MCF 10A (cell line): ENCODE measurements at regions not wholly inside any gene's neighbourhood (a gene's known extent, or its start where the extent isn't known, plus 50 kb on each side); places are given as distances from the start of the nearest gene placed in this dataset.

Experiments used
- BruUV-seq: library from RNA; stranded (reverse); fragments of 400-500 nt; replicated peaks from 2 replicates; lab custom pipeline; 2021; lab: Mats Ljungman, UMichigan
- CTCF ChIA-PET: fragments of 300-600 bp; sonication (Branson Sonifier 250); formaldehyde crosslinking; extraction: SDS; loops from one replicate; lab custom pipeline; 2021; ENCODE audit warnings: antibody characterized with exemption, inconsistent platforms; lab: Yijun Ruan, JAX
- POLR2A ChIA-PET: fragments of 300-600, 350-650 bp; sonication (Branson Sonifier 250); formaldehyde crosslinking; extraction: SDS; loops from one replicate; lab custom pipeline; 2020; ENCODE audit warnings: antibody characterized with exemption, inconsistent platforms; lab: Yijun Ruan, JAX
- DNase-seq: peaks from one replicate; pipeline ENCODE4 v3.0.0-alpha.2; 2018; ENCODE audit not compliant: unreplicated experiment
- H3K27ac Mint-ChIP-seq: one replicate; pipeline ENCODE4 v1.8.0; 2022; ENCODE audit warnings: mild to moderate bottlenecking, low read depth, mixed read lengths; ENCODE audit not compliant: unreplicated experiment
- H3K27me3 Mint-ChIP-seq: one replicate; pipeline ENCODE4 v1.8.0; 2022; ENCODE audit warnings: mixed read lengths; ENCODE audit not compliant: insufficient read depth, unreplicated experiment
- H3K36me3 Mint-ChIP-seq: one replicate; pipeline ENCODE4 v1.8.0; 2022; ENCODE audit warnings: mild to moderate bottlenecking, moderate library complexity, mixed read lengths; ENCODE audit not compliant: insufficient read depth, unreplicated experiment
- H3K4me1 Mint-ChIP-seq: one replicate; pipeline ENCODE4 v1.8.0; 2022; ENCODE audit warnings: mixed read lengths; ENCODE audit not compliant: insufficient read depth, unreplicated experiment
- H3K4me3 Mint-ChIP-seq: one replicate; pipeline ENCODE4 v1.8.0; 2022; ENCODE audit warnings: mild to moderate bottlenecking, moderate library complexity, mixed read lengths; ENCODE audit not compliant: unreplicated experiment
- H3K9me3 Mint-ChIP-seq: one replicate; pipeline ENCODE4 v1.8.0; 2022; ENCODE audit warnings: mixed read lengths; ENCODE audit not compliant: unreplicated experiment
- CTCF ChIP-seq: fragments of 200-600 bp; IDR thresholded peaks from one replicate; pipeline ENCODE4 v1.8.0; 2022; ENCODE audit warnings: antibody characterized with exemption, mild to moderate bottlenecking; ENCODE audit not compliant: unreplicated experiment
- intact Hi-C: fragments of 100-400 bp; cut with micrococcal nuclease; formaldehyde crosslinking; loops from 2 replicates; pipeline ENCODE4 v1.14.1; 2022

- no peak for TF ChIP-seq CTCF
- intact Hi-C loops, result no loop called here
- ChIA-PET CTCF (interaction anchor here (0.5 to 1.4 kb wide), 6 partner anchors 9 to 381 kb away, joined by 3 to 6 read pairs (median 5); no protein-coding TSS in a partner anchor), POLR2A (interaction anchor here (1.9 to 4.5 kb wide), 5 partner anchors 13 to 59 kb away, joined by 4 to 60 read pairs (median 7); no protein-coding TSS in a partner anchor)
- no TSS peak for BruUV-seq
- Mint-ChIP-seq H3K4me3 (no peak overlapping the region), H3K36me3 (no peaks in the 10 kb centered on the region), H3K27ac (peak overlapping the region; percentile 98), H3K4me1 (peaks cover 41% of the 10 kb centered on the region), H3K9me3 (no peaks in the 10 kb centered on the region), H3K27me3 (no peaks in the 10 kb centered on the region)
- no peak for DNase-seq
Measured at GRCh38 chr2:43160778-43161177, 65.6 kb downstream of the ZFP36L2 start.

GRCh38 chr2:43159797-43160196 lies 66.6 kb downstream of the ZFP36L2 start:
- peak; percentile 45 for DNase-seq

GRCh38 chr2:43158259-43158880 lies 68.0 kb downstream of the ZFP36L2 start:
- intact Hi-C loops, result loop anchor here (1.0 kb wide), 3 partner anchors 26 to 83 kb away; no protein-coding TSS in a partner anchor
- DNase-seq, result peak; percentile 92
- Mint-ChIP-seq H3K9me3 (no peaks in the 10 kb centered on the region), H3K27ac (peak overlapping the region; percentile 98), H3K4me3 (peak overlapping the region; percentile 62), H3K36me3 (no peaks in the 10 kb centered on the region), H3K27me3 (no peaks in the 10 kb centered on the region), H3K4me1 (peaks cover 57% of the 10 kb centered on the region)
- TSS peak; percentile 94 for BruUV-seq
- ChIA-PET CTCF (interaction anchor here (1.0 to 1.1 kb wide), 2 partner anchors 22 to 24 kb away, joined by 3 read pairs; no protein-coding TSS in a partner anchor), POLR2A (interaction anchor here (0.7 to 4.5 kb wide), 22 partner anchors 10 to 382 kb away, joined by 3 to 60 read pairs (median 4); partner anchors contain the start of gene ZFP36L2)
- TF ChIP-seq CTCF, result no peak

More at GRCh38 chr2:43159797-43160196, 66.6 kb downstream of the ZFP36L2 start:
- intact Hi-C loops, result no loop called here
- no peak overlapping the region for H3K4me3 Mint-ChIP-seq
- H3K4me1 Mint-ChIP-seq, result peaks cover 43% of the 10 kb centered on the region
- POLR2A ChIA-PET, result interaction anchor here (0.6 to 4.5 kb wide), 13 partner anchors 9 to 382 kb away, joined by 3 to 60 read pairs (median 5); partner anchors contain the start of gene ZFP36L2
- TF ChIP-seq CTCF, result no peak
- CTCF ChIA-PET, result interaction anchor here (0.6 to 1.4 kb wide), 3 partner anchors 10 to 100 kb away, joined by 5 to 6 read pairs (median 5); no protein-coding TSS in a partner anchor
- no TSS peak for BruUV-seq
- H3K9me3 Mint-ChIP-seq, result no peaks in the 10 kb centered on the region
- no peaks in the 10 kb centered on the region for H3K36me3 Mint-ChIP-seq
- H3K27ac Mint-ChIP-seq, result peak overlapping the region; percentile 98
- no peaks in the 10 kb centered on the region for H3K27me3 Mint-ChIP-seq
